H9 (cell line): ENCODE measurements at regions not wholly inside any gene's neighbourhood (a gene's known extent, or its start where the extent isn't known, plus 50 kb on each side); places are given as distances from the start of the nearest gene placed in this dataset.

Source experiments
- DNase-seq: peaks from one replicate; pipeline ENCODE4 v3.0.0-alpha.2; 2017
- H2AFZ ChIP-seq: one replicate; pipeline ENCODE4 v1.6.1; 2013; ENCODE audit warnings: mild to moderate bottlenecking, low read length, control low read depth, moderate library complexity
- H2AK5ac ChIP-seq: 2 replicates; pipeline ENCODE4 v1.6.1; 2013; ENCODE audit warnings: low read length, control low read depth, mixed read lengths; ENCODE audit not compliant: insufficient read length
- H2BK120ac ChIP-seq: one replicate; pipeline ENCODE4 v1.6.1; 2013; ENCODE audit warnings: low read depth, mild to moderate bottlenecking, low read length, control low read depth, inconsistent platforms; ENCODE audit not compliant: poor library complexity, severe bottlenecking
- H2BK12ac ChIP-seq: 2 replicates; pipeline ENCODE4 v1.6.1; 2013; ENCODE audit warnings: low read length, control low read depth, mixed read lengths, low read depth; ENCODE audit not compliant: insufficient read length
- H2BK15ac ChIP-seq: 2 replicates; pipeline ENCODE4 v1.6.1; 2013; ENCODE audit warnings: low read depth, low read length, control low read depth
- H2BK20ac ChIP-seq: one replicate; pipeline ENCODE4 v1.6.1; 2013; ENCODE audit warnings: low read depth, mild to moderate bottlenecking, low read length, control low read depth, inconsistent platforms; ENCODE audit not compliant: poor library complexity, severe bottlenecking
- H2BK5ac ChIP-seq: 2 replicates; pipeline ENCODE4 v1.6.1; 2013; ENCODE audit warnings: low read length, control low read depth, mixed read lengths; ENCODE audit not compliant: insufficient read length
- H3K14ac ChIP-seq: 2 replicates; pipeline ENCODE4 v1.6.1; 2013; ENCODE audit warnings: low read length, control low read depth; ENCODE audit not compliant: insufficient read depth
- H3K18ac ChIP-seq: 2 replicates; pipeline ENCODE4 v1.6.1; 2013; ENCODE audit warnings: low read depth, mild to moderate bottlenecking, mixed read lengths, low read length, control low read depth; ENCODE audit not compliant: insufficient read length
- H3K23ac ChIP-seq: 2 replicates; pipeline ENCODE4 v1.6.1; 2013; ENCODE audit warnings: low read length, control low read depth, mixed read lengths, low read depth; ENCODE audit not compliant: insufficient read length
- H3K23me2 ChIP-seq: 2 replicates; pipeline ENCODE4 v1.6.1; 2013; ENCODE audit warnings: low read depth, mild to moderate bottlenecking, mixed read lengths, low read length, control low read depth; ENCODE audit not compliant: insufficient read length, poor library complexity, severe bottlenecking
- H3K27ac ChIP-seq: 2 replicates; pipeline ENCODE4 v1.5.1; 2013; ENCODE audit warnings: low read length, control low read depth, mixed read lengths, low read depth; ENCODE audit not compliant: insufficient read length
- H3K27me3 ChIP-seq: 2 replicates; pipeline ENCODE4 v1.6.1; 2013; ENCODE audit warnings: low read length, control low read depth, inconsistent platforms; ENCODE audit not compliant: insufficient read depth
- H3K4ac ChIP-seq: 2 replicates; pipeline ENCODE4 v1.6.1; 2013; ENCODE audit warnings: low read depth, mild to moderate bottlenecking, control low read depth, inconsistent platforms, low read length, moderate library complexity
- H3K4me1 ChIP-seq: 2 replicates; pipeline ENCODE4 v1.6.1; 2013; ENCODE audit warnings: low read length, control low read depth, inconsistent platforms; ENCODE audit not compliant: insufficient read depth
- H3K4me2 ChIP-seq: 2 replicates; pipeline ENCODE4 v1.6.1; 2013; ENCODE audit warnings: low read length, control low read depth, mixed read lengths; ENCODE audit not compliant: insufficient read length, insufficient read depth
- H3K56ac ChIP-seq: 2 replicates; pipeline ENCODE4 v1.6.1; 2013; ENCODE audit warnings: low read depth, mild to moderate bottlenecking, mixed read lengths, low read length, control low read depth; ENCODE audit not compliant: insufficient read length
- H3K79me1 ChIP-seq: 2 replicates; pipeline ENCODE4 v1.6.1; 2013; ENCODE audit warnings: low read depth, mild to moderate bottlenecking, moderate library complexity, low read length, control low read depth, inconsistent platforms; ENCODE audit not compliant: insufficient read depth, poor library complexity, severe bottlenecking
- H3K79me2 ChIP-seq: 2 replicates; pipeline ENCODE4 v1.6.1; 2013; ENCODE audit warnings: low read length, control low read depth, inconsistent platforms; ENCODE audit not compliant: insufficient read depth
- H3K9ac ChIP-seq: 2 replicates; pipeline ENCODE4 v1.6.1; 2013; ENCODE audit warnings: low read length, control low read depth, mixed read lengths; ENCODE audit not compliant: insufficient read length; ENCODE audit errors: extremely low read depth
- H3K9me3 ChIP-seq: one replicate; pipeline ENCODE4 v1.6.1; 2013; ENCODE audit warnings: low read depth, low read length, inconsistent platforms; ENCODE audit not compliant: control insufficient read depth
- H3T11ph ChIP-seq: one replicate; pipeline ENCODE4 v1.6.1; 2013; ENCODE audit warnings: mild to moderate bottlenecking, low read length, control low read depth, inconsistent platforms
- H4K20me1 ChIP-seq: one replicate; pipeline ENCODE4 v1.6.1; 2013; ENCODE audit not compliant: control insufficient read depth, insufficient read length, insufficient read depth
- H4K5ac ChIP-seq: 2 replicates; pipeline ENCODE4 v1.6.1; 2013; ENCODE audit warnings: low read depth, mild to moderate bottlenecking, mixed read lengths, low read length, control low read depth; ENCODE audit not compliant: insufficient read length
- H4K8ac ChIP-seq: replicated peaks from 2 replicates; pipeline ENCODE4 v1.6.1; 2013; ENCODE audit warnings: low read length, control low read depth, mixed read lengths, low read depth; ENCODE audit not compliant: insufficient read length
- H4K91ac ChIP-seq: 2 replicates; pipeline ENCODE4 v1.6.1; 2013; ENCODE audit warnings: low read depth, mild to moderate bottlenecking, moderate library complexity, mixed read lengths, low read length, control low read depth; ENCODE audit not compliant: insufficient read length
- H3K27ac Mint-ChIP-seq, 3 experiments: 2 replicates in 2 of 3; 3 replicates in 1 of 3; pipeline ENCODE4 v1.8.0; 2020 to 2021; ENCODE audit warnings: mixed read lengths in 3 of 3, mild to moderate bottlenecking in 1 of 3, moderate library complexity in 1 of 3
- H3K27me3 Mint-ChIP-seq: 2 replicates; pipeline ENCODE4 v1.8.0; 2021; ENCODE audit warnings: low read depth, mild to moderate bottlenecking, moderate library complexity, mixed read lengths
- H3K36me3 Mint-ChIP-seq, 3 experiments: 2 replicates in 2 of 3; 3 replicates in 1 of 3; pipeline ENCODE4 v1.8.0; 2020 to 2021; ENCODE audit warnings: low read depth in 3 of 3, mixed read lengths in 3 of 3; ENCODE audit not compliant: insufficient read depth in 1 of 3
- H3K4me1 Mint-ChIP-seq, 2 experiments: 2 replicates each; pipeline ENCODE4 v1.8.0; 2020; ENCODE audit warnings: mixed read lengths in 2 of 2
- H3K4me3 Mint-ChIP-seq, 2 experiments: 2 replicates in 1 of 2; 3 replicates in 1 of 2; pipeline ENCODE4 v1.8.0; 2020 to 2021; ENCODE audit warnings: mild to moderate bottlenecking in 2 of 2, mixed read lengths in 2 of 2, moderate library complexity in 1 of 2
- H3K9me3 Mint-ChIP-seq, 2 experiments: 2 replicates in 1 of 2; 3 replicates in 1 of 2; pipeline ENCODE4 v1.8.0; 2020; ENCODE audit warnings: mild to moderate bottlenecking in 2 of 2, mixed read lengths in 2 of 2, moderate library complexity in 1 of 2
- WGBS: extraction: QIAGEN DNeasy Blood & Tissue Kit; methylation state at CpG from one replicate; pipeline ENCODE4 v1.1.7; 2013; ENCODE audit warnings: missing lambda C conversion rate, low lambda C conversion rate, mixed read lengths; ENCODE audit not compliant: insufficient read length; ENCODE audit errors: extremely low coverage; 5-methylcytosine and 5-hydroxymethylcytosine counted together
- TF ChIP-seq, protein P1 (sequence below): fragments of 200-600 bp; sonication (generic); conservative IDR thresholded peaks from 3 replicates; pipeline ENCODE4 v1.8.0; 2021; ENCODE audit warnings: antibody characterized with exemption, mild to moderate bottlenecking

DNA sequence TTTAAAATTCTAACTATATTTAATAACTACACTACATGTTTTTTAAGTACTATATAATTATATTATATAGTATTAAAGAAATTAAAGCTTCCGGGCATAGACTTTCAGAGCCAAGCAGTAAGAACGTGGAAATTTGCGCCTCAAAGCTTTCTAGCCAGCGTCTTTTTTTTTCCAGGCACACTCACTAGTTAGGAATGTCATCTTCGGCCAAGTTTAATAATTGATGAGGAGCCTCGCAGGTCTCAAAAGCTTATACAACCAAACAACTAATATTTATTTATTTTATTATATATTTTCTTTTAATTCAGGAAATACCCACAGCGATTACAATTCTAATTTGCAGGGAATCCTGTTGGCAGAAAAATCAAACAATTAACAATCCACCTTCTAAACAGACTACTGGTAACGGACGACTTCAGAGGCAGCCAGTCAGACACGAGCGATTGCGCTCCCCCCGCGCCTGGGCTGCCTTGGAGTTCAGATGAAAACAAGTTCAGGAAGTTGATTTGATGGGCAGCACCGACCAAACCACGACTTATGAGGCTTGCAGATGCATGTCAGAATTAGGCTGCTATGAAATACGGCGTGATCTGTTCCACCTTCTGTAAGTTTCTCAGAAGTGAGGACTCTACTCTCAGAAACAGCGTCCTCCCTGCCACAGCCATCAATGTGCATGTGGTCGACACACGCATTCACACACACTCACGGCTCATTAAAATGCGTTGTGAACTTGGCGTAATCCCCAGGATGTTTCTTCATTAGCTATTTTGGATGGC is 431.8 kb upstream of the MGMT start:
- Histone ChIP-seq H3K9me3 (no peaks in the 10 kb centered on the region), H3K14ac (no peak overlapping the region; the same call in 1 of the 2 replicates), H3K27me3 (no peaks in the 10 kb centered on the region), H3K79me1 (no peaks in the 10 kb centered on the region), H3K18ac (no peak overlapping the region), H3K4ac (no peak overlapping the region), H4K5ac (no peak overlapping the region), H3K23ac (no peak overlapping the region), H2BK20ac (no peak overlapping the region), H3K9ac (no peak overlapping the region), H2BK120ac (no peak overlapping the region), H2BK5ac (no peak overlapping the region), H4K91ac (no peak overlapping the region), H3T11ph (no peak overlapping the region), H2AFZ (no peak overlapping the region), H2BK12ac (no peak overlapping the region), H3K4me2 (no peak overlapping the region), H3K23me2 (no peaks in the 10 kb centered on the region), H2BK15ac (no peak overlapping the region), H4K20me1 (no peaks in the 10 kb centered on the region), H2AK5ac (no peak overlapping the region), H3K27ac (no peak overlapping the region), H3K56ac (no peak overlapping the region), H3K79me2 (no peaks in the 10 kb centered on the region), H4K8ac (no peak overlapping the region), H3K4me1 (peaks cover 7% of the 10 kb centered on the region; the same call in 1 of the 2 replicates)
- no peaks in the 10 kb centered on the region for H3K9me3 Mint-ChIP-seq
- H3K4me3 Mint-ChIP-seq = no peak overlapping the region
- H3K27ac Mint-ChIP-seq = no peak overlapping the region
- no peaks in the 10 kb centered on the region; the same call in 1 of the 2 replicates for H3K27me3 Mint-ChIP-seq
- TF ChIP-seq, protein P1, sequence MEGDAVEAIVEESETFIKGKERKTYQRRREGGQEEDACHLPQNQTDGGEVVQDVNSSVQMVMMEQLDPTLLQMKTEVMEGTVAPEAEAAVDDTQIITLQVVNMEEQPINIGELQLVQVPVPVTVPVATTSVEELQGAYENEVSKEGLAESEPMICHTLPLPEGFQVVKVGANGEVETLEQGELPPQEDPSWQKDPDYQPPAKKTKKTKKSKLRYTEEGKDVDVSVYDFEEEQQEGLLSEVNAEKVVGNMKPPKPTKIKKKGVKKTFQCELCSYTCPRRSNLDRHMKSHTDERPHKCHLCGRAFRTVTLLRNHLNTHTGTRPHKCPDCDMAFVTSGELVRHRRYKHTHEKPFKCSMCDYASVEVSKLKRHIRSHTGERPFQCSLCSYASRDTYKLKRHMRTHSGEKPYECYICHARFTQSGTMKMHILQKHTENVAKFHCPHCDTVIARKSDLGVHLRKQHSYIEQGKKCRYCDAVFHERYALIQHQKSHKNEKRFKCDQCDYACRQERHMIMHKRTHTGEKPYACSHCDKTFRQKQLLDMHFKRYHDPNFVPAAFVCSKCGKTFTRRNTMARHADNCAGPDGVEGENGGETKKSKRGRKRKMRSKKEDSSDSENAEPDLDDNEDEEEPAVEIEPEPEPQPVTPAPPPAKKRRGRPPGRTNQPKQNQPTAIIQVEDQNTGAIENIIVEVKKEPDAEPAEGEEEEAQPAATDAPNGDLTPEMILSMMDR = no peak
- peaks cover 40 to 43% of the 10 kb centered on the region in 2 experiments for H3K4me1 Mint-ChIP-seq
- no CpG with 5 or more reads among the region's 24 CpGs for WGBS
- H3K36me3 Mint-ChIP-seq = no peaks in the 10 kb centered on the region
- no peak for DNase-seq
